ENCODE measurements at regions not wholly inside any gene's neighbourhood (a gene's known extent, or its start where the extent isn't known, plus 50 kb on each side); places are given as distances from the start of the nearest gene placed in this dataset.
A peak's percentile ranks its signal among the peaks of the same experiment; 100 is the strongest.

DNA sequence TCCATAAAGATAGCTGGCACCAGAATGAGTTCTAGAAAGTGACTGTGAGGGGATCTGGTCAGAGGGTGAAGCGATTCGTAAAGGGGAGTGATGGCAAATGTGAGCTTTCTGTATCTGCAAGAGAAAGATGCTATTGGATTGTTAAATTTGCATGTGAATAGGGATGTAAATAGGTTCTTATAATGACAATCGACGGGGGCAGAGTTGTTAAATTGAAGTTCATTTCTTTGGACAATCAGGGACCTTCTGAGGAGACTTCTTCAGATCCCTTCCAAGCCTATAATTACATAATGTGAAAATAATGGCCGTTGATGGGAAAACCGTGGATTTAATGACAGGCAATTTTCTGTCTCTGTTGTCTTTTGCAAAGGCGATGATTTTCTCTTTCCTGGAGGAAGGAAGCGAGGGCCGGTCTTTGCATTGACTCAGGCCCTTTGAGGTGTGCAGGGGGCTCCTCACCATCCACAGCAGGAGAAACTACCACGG, 52.2 kb upstream of the TMEM18 start:
- no peaks in the 10 kb centered on the region for H3K9me3 ChIP-seq
- no peak overlapping the region for H3K4me3 ChIP-seq
- H3K27me3 ChIP-seq (ENCODE audit: low read depth): no peaks in the 10 kb centered on the region
- DNase-seq (ENCODE audit: low spot score in 2 of 2): peak; percentile 49 to 88
- peaks cover 9% of the 10 kb centered on the region for H3K4me1 ChIP-seq
- no peaks in the 10 kb centered on the region for H3K36me3 ChIP-seq (replicated peaks)
- in situ Hi-C loops (cut with MboI; ENCODE audit: low sequenced_read_pairs): no loop called here

DNA sequence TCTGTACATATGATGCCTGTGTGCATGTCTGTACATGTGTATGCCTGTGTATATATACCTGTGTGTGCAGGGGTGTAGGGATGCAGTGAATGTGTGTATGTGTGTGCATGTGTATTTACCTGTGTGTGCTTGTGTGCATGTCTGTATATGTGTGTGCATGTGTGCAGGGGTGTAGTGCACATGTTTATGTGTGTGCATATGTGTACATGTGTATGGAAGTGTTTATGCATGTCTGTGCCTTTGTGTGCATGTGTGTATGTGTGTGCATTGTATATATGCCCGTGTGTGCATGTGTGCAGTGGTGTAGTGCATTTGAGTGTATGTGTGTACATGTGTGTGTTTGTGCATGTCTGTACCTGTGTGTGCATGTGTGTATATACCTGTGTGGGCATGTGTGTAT, 51.0 kb upstream of the TMEM18 start:
- Histone ChIP-seq H3K27me3 (ENCODE audit: low read depth) (no peaks in the 10 kb centered on the region), H3K4me1 (peaks cover 9% of the 10 kb centered on the region), H3K9me3 (no peaks in the 10 kb centered on the region), H3K4me3 (no peak overlapping the region), H3K36me3 (replicated peaks) (no peaks in the 10 kb centered on the region)
- DNase-seq (ENCODE audit: low spot score in 2 of 2): no peak
- in situ Hi-C loops (cut with MboI; ENCODE audit: low sequenced_read_pairs): no loop called here

DNA sequence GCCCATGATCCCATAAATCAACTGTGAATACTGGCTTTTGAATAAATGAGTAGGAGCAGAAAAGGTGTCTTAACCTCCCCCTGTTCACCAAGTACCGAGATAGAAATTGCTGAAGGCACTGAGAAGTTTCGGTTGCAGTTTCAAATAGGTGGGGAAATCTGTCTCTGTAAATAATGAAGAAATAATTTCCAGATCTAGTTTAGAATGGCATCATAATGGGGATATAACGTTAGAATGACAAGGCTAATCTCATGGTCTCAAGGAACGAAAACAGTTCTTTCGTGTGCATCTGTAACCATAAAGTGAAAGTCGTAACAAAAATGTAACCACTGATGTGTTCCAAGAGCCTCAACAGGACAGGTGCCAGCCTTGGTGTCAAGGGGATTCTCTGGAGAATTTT, 49.9 kb upstream of the TMEM18 start:
- DNase-seq (ENCODE audit: low spot score in 2 of 2): no peak
- Histone ChIP-seq H3K36me3 (replicated peaks) (no peaks in the 10 kb centered on the region), H3K4me1 (peaks cover 9% of the 10 kb centered on the region), H3K27me3 (ENCODE audit: low read depth) (no peaks in the 10 kb centered on the region), H3K4me3 (no peak overlapping the region), H3K9me3 (no peaks in the 10 kb centered on the region)
- in situ Hi-C loops (cut with MboI; ENCODE audit: low sequenced_read_pairs): no loop called here

All from HAP-1 (cell line).